HG03097 (cell line): ENCODE measurements at regions not wholly inside any gene's neighbourhood (a gene's known extent, or its start where the extent isn't known, plus 50 kb on each side); places are given as distances from the start of the nearest gene placed in this dataset.

ENCODE experiments used
- ATAC-seq: cut with Tn5 transposase; IDR thresholded peaks from one replicate; pipeline ENCODE4 v1.9.1; 2021; ENCODE audit not compliant: unreplicated experiment, low FRiP score

DNA sequence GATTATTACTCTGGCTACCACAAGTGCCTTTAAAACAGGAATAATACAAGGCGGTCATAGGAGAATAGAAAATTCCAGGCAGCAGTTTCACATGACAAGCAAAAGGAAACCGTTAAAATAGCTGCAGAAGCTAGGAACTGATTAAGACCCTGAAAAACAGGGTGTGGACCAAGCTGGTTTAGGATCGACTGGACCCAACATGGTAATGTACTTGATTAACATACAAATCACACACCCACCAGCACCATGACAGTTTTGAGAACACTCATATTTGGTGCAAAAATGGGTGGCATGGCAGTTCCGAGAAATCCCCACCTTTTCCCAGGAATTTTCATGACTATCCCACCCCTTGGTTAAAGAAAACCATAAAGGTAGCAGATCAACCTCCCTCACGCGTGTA lies 51.9 kb upstream of the TMEM163 start:
- ATAC-seq = no peak

DNA sequence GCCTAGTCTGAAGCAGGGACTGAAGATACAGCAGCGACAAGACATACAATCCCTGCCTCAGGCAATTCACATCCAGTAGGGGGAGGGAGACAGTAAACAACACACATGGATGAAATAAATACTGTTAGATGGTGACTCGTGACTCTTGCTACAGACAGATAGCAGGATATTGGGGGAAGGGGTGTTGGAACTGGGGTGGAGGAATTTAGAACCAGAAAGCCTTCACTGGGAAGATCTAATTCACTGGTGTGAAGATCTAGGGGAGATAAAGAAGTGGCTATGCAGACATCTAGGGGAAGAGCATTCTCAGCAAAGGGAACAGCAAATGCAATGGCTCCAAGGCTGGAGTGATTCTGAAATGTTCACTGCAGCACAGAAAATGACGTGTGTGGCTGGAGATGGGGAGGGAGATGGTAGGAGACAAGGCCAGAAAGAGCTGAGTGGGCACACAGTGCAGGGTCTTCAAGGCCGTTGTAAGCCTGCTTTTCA lies 52.6 kb upstream of the TMEM163 start:
- ATAC-seq = no peak

DNA sequence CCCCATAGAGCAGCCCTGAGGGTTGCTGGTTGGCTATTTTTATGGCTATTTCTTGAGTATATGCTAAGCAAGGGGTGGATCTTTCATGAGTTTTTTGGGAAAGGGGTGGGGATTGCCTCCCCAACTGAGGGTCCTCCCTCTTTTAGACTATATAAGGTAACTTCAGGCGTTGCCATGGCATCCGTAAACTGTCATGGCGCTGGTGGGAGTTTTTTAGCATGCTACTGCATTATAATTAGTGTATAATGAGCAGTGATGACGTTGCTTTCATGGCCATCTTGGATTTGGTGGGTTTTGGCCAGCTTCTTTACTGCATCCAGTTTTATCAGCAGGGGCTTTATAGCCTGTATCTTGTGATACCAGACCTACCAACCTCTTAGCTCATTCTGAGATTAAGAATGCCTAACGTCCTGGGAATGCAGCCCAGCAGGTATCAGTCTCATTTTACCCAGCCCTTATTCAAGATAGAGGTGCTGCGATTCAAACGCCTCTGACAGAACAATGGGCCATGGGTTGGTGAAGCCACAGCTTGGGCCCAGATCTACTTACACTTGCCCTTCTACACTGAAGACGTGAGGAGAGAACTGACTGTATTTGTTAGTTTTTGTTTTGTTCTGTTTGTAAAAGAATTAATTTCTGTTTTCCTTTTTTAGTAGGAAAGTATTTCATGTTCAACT lies 53.8 kb upstream of the TMEM163 start:
- no peak for ATAC-seq

DNA sequence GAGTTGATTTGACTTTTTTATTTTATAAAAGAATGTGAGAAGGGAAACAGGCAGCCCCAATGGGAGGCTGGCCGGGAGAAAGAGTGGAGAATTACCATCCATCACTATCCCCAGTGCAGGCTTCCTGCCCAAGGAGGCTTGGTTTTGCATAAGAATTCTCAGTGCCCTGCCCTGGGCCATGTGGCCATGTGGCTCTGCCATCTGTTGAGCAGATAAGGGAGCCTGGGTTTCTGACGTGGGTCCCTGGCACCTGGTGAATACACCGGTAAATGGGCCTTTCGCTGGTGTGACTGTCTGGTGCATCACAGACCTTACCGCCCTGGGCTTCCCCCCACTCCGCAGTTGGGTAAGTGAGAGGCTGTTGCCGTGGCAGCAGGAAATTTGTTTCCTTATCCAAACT lies 54.5 kb upstream of the TMEM163 start:
- ATAC-seq = no peak

DNA sequence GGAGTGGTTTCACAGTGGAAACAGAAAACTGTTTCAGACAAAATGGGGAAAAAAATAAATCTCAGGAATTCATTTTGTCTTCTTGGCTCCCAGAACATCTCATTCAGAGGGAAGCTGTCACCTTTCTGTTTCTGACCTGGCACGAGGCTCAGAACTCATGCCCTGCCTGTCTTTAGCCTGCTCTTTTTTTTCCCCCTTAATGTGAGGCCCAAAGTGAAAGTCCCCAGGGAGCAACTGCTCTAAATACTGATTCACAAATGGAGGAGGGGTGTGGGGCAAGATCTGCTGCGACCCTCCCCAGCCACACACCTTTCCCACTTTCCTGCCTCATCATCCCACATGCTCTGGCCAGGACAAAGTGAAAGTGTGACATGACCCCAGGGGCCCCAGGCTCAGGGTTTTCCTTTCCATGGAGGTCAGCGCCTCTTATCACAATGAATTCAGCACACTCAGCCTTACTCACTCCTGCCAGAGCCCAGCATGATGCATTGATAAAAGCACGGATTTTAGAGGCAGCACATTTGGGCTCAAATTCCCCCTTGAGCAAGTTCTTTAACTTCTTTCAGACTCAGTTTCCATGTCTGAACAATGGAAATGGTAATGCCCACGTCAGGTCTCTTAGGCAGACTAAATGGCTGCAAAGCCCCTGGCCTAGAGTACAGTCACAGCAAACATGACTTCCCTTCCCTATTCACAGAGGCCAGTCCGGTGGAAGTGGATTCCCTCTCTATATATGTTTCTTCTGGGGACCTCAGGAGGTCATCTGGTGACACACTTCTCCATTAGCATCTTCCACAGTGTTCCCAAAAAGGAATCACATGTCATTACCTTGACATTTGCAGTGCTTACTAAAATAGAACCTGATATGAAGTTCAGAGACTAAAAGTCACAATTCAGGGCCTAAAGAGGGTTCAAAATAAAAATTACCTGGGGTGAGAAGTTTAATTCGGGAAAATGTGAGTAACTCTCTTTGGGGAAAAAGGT lies 55.3 kb upstream of the TMEM163 start:
- no peak for ATAC-seq

DNA sequence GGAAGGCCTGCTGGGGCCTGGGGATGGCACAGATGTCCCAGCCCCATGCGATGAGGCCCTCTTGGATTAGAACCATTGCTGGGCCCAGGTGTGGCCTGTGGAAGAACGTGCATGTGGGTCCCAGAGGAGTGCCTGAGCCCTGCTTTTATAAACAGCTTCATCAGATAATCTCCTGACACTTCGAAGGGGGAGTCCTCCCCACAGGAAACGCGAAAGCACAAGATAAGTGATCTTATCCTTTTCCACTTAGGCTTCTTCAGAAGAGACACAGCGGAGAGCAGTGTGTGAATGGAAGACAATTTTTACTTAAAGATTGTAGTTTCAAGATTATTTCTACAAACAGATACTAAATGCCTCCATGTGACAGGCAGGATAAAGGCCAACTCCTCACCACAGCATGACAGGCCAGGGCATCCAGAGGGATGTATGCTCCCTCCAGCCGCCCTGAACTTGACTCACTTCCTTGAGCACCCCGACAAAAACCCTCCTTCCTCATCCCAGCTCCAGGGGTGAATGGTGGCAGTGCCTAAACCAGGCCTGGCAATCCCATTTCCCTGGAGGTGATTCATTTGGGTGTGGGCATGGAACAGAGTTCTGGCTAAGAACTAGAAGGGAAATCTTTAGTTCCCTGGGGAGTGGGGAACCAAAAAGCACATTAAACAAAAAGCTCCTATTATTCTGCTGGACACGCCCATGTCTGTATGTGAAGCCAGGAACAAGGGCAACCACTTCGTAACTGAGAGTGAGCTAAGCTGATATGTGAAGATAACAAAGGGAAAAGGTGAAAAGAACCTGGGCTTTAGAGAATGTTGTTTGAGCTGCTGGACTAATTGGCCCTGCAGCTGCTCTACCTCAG lies 56.2 kb upstream of the TMEM163 start:
- no peak for ATAC-seq

DNA sequence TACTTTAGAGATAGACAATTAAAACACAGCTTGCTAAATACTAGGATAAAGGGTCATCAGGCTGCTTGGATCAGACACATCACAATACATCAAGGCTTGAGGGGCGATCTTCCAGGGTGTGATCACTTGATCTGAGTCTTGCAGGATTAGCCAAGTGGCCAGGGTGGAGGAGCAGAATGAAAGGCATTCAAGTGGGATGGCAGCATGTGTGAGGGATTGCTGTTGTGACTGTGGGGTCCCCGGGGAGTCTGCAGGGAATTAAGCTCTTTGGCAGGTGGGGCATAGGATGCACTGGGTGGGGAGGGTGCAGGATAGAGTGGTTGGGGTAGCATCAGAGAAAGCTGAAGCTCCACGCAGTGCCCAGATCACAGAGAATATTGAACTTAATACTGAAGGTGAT lies 58.0 kb upstream of the TMEM163 start:
- ATAC-seq = no peak

DNA sequence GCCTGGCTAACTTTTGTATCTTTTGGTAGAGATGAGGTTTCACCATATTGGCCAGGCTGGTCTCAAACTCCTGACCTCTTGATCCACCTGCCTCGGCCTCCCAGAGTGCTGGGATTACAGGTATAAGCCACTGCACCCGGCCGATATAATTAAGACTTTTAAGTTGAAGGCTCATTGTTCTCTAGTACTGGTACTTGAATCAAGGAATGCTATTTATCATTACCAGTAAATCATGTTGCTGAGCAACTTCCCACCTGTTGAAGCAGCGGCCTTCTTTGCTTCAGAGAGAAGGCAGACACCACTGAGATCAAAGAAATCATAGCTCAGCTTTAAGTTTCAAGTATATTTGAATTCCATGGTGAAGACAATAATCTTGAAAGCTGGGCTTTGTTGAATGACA lies 58.8 kb upstream of the TMEM163 start:
- no peak for ATAC-seq

DNA sequence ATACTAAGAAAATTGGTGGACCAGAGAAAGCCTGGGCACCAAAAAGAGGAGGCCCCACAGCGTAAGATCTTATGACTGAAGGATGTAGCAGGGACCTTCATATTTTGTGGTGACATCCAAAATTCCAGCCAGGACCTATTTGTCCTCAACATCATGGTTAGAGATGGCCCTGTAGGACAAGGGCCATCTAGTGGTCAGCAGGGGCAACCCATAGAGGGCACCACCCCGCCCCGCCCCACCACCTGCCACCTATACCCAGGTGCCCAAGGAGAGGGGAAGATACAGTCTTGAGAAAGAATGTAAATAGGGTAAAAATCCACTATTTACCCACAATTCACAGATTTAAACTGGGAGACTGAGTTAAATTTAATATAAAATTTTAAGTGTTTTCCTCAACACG lies 59.6 kb upstream of the TMEM163 start:
- no peak for ATAC-seq

DNA sequence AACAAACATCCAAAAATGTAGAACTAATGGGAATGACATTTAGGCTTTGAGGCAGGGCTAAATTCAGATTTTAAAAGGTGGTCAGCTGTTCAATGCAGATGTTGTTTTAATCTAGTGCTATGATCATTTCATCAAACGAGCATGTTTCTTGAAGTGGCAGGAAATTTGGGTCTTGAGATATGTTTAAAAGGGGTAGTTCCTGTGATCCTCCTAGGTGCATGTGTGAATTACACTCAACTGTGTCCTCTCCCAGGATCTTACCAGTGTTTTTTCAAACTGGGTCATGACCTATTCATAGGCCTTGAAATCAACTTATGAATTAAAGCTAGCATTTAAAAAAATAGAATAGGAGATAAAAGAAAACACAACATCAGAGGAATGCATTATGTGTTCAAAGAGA lies 57.4 kb upstream of the ACMSD start:
- no peak for ATAC-seq

DNA sequence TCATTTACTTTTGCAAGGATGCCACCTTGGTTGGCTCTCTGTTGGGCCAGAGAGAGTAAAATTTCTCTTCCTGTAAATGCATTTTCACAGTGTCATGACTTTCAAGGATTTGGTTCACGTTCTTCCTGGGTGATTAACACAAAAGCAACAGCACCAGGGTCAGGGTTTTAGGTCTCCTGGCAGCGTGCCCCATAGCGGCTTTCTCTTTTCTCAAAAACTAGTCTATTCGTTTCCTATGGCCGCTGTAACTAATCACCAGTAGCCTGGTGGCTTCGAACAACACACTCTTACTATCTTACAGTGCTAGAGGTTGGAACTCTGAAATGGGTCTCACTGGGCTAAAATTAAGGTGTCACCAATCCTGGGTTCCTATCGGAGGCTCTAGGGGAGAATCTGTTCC lies 56.3 kb upstream of the ACMSD start:
- no peak for ATAC-seq

DNA sequence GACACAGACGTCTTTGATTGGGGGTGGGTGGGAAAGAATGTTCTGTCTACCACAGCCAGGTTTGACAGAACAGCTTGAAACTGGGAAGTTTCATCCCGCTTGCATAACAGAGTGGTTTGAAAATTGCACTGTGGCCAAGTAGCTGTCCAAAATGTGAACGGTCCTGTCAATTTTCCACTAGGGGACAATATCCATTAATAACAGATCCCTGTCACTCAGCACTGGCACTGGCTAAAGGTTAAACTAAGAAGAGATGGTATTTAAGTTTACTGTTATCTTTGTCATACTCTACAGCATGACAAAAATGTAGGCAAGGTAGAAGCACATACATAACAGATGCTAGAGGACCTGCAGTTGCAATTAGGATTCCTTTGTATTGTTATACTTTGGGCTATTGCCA lies 55.6 kb upstream of the ACMSD start:
- ATAC-seq = peak; percentile 59

DNA sequence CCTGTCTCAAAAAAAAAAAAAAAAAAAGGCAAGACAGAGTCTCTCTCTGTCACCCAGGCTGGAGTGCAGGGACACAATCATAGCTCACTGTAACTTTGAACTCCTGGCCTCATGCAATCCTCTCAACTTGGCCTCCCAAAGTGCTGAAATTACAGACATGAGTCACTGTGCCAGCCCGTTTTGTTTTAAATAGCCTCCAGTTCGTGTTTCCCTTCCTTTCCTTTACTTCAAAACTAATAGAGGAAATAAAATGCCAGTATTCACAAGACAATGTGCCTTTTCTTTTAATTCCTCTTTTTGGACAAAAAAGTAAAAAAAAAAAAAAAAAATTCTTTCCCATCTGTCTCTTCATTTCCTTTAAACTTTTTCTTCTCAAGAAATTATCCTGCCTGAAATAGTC lies 54.5 kb upstream of the ACMSD start:
- no peak for ATAC-seq

DNA sequence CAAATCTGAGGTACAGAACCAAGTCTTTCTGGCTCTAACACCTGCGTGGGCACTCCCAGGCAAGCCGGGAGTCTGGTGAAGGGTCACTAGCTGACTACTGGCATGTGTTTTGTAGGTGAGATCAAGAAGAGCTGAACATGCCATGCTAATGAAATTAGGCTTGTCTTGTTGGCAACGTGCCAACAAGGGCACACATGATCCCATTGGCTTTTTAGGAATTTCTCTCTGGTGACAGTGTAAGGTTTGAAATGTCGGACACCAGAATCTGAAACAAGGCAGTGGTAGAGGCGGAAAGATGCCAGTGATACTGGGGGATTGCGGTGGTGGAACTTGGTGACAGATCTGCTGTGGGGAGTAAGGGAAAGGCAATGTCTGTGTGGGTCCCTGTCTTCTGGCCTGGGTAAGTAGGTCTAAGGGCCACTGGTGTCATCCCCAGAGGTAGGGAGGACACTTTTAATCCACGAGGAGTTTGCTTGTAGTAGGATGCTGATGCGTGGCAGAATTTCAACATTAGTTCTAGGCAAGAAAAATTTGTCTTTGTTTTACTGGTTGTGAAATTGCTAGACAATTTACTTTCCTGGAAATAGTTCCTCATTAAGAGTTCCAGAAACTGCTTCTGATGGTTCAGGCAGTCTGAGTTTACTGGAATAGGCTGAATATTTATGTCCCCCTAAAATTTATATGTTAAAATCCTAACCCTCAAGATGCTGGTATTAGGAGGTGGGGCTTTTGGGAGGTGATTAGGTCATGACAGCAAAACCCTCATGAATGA lies 52.6 kb upstream of the ACMSD start:
- ATAC-seq = no peak

DNA sequence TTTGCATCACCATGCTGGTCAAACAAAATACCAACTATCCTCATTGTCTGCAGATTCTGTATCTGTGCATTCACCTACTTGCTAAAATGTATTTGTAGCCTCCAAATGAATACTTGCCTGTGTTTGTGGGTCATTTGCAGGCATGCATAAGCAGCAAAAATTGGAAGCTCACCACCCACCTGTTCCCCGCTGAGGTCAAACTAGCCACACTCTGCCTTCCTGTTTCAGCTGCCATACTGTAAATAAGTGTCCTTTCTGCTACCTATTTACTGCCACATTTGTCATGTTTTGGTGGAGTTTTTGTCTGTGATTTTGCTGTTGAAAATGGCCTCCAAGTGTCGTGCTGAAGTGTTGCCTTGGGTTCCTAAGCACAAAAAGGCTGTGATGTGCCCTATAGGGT lies 50.0 kb upstream of the ACMSD start:
- ATAC-seq = no peak
